ENCODE measurements at regions not wholly inside any gene's neighbourhood (a gene's known extent, or its start where the extent isn't known, plus 50 kb on each side); places are given as distances from the start of the nearest gene placed in this dataset.

- TF ChIP-seq MCM3 (IDR thresholded peaks at IDR 0.05) (no peak), CHD1 (IDR thresholded peaks at IDR 0.05; ENCODE audit: low read length) (no peak), NR4A1 (CRISPR knock-in tag; IDR thresholded peaks at IDR 0.05) (no peak), NR4A1 (tag; IDR thresholded peaks at IDR 0.05) (no peak), ZNF398 (CRISPR knock-in tag; IDR thresholded peaks at IDR 0.05) (no peak), THRAP3 (IDR thresholded peaks at IDR 0.05; ENCODE audit: borderline replicate concordance) (no peak), CREM (IDR thresholded peaks at IDR 0.05; ENCODE audit: low read depth) (peak; percentile 64), TOE1 (IDR thresholded peaks at IDR 0.05; ENCODE audit: borderline replicate concordance) (no peak), TOE1 (CRISPR knock-in tag; IDR thresholded peaks at IDR 0.05; ENCODE audit: borderline replicate concordance, low read depth) (no peak), CLOCK (CRISPR knock-in tag; IDR thresholded peaks at IDR 0.05; ENCODE audit: borderline replicate concordance) (no peak), MTA3 (IDR thresholded peaks at IDR 0.05; ENCODE audit: borderline replicate concordance) (no peak), ESRRB (CRISPR knock-in tag; IDR thresholded peaks at IDR 0.05; ENCODE audit: borderline replicate concordance) (no peak), PML (IDR thresholded peaks at IDR 0.05; ENCODE audit: low read length) (no peak; the same call in 1 of the 2 replicates), ZBTB17 (CRISPR knock-in tag; IDR thresholded peaks at IDR 0.05) (no peak), SRSF3 (IDR thresholded peaks at IDR 0.05; ENCODE audit: insufficient read depth, low read length) (no peak), HMGN3 (IDR thresholded peaks at IDR 0.05; ENCODE audit: borderline replicate concordance, extremely low read depth, insufficient read length, low read depth, low read length) (peak; percentile 94), ZNF175 (CRISPR knock-in tag; IDR thresholded peaks at IDR 0.05; ENCODE audit: low read depth) (no peak), BRF1 (IDR thresholded peaks at IDR 0.05; ENCODE audit: borderline replicate concordance, extremely low read depth, insufficient read length) (no peak), CREB3 (tag; conservative IDR thresholded peaks at IDR 0.05; ENCODE audit: low read depth) (no peak), SMAD2 (IDR thresholded peaks at IDR 0.05; ENCODE audit: low read depth, low read length) (no peak)
These were observed 134.2 kb downstream of the USP22 start (continued) for GRCh38 chr17:20908313-20909267.
